ENCODE measurements at regions not wholly inside any gene's neighbourhood (a gene's known extent, or its start where the extent isn't known, plus 50 kb on each side); places are given as distances from the start of the nearest gene placed in this dataset.

DNA sequence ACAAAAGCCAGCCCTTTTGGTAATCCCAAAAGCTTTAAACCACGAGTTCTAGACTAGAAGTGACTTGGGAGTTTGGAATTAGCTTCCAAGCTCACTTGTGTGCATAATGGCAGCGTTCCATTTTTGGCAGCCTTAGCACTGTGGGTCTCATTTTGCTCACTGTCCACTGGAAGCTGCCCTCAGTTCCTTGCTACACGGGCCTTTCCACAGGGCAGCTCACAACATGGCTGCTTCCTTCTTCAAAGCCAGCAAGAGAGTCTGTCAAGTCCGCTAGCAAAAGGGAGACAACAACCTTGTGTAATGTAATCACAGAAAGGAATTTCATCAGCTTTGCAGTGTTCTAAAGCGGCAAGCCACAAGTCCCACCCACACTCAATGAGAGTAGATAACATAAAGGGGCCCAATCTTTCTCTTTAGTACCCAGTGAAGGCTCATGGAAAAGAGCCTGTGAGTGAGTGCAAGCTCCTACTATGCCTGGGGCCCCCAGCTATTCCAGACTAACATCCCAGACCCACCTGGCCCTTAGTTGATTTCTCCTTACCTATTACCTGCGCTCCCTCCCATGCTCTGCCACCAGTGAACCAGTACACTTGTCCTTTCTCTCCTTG lies 168.5 kb upstream of the FOXN2 start:
- DNase-seq = no peak

DNA sequence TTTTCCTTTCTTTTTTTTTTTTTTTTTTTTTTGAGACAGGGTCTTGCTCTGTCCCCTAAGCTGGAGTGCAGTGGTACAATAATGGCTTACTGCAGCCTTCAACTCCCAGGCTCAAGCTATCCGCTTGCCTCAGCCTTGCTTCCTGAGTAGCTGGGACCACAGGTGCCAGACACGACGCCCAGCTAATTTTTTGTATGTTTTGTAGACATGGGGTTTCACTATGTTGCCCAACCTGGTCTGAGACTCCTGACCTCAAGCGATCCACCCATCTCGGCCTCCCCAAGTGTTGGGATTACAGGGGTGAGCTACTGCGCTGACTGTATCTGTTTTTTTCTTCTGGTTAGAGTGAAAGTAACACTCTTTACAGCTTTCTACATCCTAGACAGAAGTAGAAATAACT lies 167.9 kb upstream of the FOXN2 start:
- DNase-seq = no peak

DNA sequence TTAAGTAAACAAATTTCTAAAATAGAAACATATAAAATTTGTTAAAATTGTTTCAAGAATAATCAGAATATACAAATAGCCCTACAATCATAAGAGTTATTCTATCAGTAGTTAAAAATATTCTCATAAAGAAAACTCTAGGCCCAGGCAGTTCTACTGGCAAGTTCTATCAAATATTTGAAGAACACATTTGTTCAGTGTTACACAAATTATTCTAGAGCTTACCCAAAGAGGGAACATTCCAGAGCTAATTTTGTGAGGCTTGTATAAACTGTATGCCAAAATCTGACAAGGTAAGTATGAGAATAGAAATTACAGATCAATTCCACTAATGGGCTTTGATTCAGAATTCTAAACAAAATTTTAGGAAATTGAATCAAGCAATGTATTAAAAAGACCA lies 166.8 kb upstream of the FOXN2 start:
- no peak for DNase-seq

DNA sequence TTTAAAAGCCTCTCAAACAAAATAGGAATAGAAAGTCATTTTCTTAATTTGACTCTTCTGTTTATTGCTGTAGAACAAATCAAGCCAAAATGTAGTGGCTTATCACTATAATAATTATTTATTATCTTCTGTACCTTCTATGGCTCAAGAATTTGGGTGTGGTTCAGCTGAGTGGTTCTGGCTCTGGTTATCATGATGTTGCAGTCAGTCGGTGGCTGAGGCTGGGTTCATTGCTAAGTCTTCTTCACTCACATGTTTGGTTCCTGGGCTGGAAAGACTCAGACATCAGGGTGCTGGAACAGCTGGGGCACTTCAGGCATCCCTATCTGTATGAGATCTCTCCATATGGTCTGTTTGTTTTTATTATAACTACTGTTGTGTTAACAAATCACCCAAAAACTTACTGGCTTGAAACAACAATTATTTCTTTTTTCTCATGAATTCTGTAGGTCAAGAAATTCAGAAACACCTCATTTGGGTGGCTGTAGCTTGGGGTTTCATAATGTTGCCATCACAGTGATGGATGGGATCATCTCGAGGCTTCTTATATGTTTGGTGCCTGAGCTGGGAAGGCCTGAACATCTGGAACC lies 165.5 kb upstream of the FOXN2 start:
- DNase-seq = no peak

DNA sequence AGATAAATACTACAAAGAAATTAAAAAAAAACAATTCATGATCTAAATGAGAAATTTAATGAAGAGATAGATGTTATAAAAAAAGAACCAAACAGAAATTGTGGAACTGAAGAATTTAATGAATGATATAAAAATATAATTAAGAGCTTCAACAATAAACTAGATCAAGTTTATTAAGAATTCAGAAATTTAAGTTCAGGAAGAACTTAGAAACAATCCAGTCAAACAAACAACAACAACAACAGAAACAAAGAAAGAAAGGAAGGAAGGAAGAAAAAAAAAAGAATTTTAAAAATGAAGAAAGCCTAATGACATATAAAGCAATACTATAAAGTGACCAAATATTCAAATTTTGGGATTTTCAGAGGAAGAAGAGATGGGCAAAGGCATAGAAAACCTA lies 157.3 kb upstream of the FOXN2 start:
- no peak for DNase-seq

DNA sequence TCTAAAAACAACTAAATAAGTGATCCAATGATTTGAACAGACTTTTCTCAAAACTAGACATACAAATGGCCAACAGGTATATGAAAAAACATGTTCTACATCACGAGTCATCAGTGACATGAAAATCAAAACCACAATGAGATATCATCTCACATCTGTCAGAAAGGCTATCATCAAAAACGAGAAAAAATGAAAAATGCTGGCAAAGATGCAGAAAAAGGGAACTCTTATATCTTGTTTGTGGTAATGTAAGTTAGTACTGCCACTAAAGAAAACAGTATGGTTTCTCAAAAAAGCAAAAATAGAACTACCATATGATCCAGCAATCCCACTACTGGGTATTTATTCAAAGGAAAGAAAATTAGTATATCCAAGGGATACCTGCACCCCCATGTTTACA lies 152.9 kb upstream of the FOXN2 start:
- no peak for DNase-seq

DNA sequence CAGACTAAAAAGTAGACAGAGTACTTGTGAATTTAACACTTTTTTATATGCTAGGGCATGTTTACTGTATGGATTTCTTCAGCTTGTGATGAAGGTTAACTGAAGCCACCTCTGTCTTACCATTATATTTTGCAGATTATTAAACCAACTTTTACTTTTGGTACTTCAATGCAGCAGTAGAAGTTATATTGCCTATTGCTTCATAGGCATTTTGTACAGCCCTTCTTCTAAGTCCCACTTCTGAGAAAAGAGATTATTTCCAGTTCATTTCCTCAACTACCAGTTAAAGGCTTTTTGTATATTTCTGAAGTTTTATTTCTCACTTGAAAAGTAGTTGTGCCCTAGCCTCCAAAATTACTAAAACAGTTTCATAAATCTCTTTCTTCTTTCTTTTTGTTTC lies 151.7 kb upstream of the FOXN2 start:
- no peak for DNase-seq

DNA sequence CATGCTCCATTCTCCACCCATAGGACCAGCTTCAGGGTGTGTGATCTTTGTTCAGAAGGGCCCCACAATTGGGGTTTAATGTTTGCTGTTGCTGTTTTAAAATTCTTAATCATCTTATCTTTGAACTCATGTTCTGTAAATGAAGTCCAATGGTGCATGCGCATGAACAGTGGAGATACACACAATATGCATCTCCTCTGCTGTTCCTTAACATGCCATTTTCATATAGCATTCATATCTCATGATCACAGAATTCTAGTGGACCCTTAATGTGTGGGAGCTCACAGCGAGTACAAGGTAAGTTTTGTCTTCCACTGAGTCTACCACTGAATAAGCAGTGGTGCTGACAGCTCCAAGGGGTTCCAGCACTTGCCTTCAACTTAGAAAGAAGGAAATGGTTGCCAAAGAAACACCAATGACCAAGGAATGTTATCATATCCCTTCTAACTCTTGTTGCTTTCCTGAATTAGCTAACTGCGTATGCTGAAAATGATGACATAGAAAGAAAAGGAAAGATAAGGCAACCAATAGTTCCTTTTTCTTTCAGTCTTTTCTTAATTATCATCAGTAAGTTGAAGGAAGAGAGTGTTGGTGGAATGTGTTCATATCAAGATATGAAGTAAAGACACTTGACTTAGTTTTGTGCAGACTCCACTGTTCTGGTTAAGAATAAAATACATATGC lies 149.3 kb upstream of the FOXN2 start:
- no peak for DNase-seq

DNA sequence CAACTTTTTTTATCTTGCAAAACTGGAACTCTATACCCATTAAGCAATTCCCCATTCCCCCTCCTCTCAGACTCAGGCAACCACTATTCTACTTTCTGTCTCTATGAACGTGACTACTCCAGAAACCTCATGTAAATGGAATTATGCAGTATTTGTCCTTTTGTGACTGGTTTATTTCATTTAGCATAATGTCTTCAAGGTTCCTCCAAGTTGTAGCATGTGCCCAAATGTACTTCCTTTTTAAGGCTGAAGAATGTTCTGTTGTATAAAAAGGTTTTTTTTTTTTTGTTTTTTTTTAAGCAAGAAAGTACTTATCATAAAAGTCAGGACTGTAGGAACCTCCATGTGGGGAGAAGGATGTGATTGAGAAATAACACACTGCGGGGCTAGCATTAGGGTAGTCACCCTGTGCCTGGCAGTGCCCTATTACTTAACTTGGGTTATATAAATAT lies 145.3 kb upstream of the FOXN2 start:
- no peak for DNase-seq

DNA sequence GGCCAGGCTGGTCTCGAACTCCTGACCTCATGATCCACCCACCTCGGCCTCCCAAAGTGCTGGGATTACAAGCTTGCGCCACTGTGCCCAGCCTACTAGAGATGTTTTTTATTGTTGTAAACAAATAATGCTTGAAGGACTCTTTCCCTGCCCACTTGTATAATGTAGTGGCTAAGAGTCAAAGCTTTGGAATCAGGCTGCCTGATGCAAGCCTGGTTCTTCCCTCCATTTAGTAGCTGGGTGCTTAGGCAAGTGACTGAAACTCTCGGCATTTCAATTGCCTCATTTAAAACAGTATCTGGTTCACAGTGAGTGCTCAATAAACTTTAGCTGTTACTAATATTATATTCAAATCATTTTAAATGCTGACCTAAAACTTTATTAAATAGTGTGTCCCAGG lies 144.2 kb upstream of the FOXN2 start:
- no peak for DNase-seq

DNA sequence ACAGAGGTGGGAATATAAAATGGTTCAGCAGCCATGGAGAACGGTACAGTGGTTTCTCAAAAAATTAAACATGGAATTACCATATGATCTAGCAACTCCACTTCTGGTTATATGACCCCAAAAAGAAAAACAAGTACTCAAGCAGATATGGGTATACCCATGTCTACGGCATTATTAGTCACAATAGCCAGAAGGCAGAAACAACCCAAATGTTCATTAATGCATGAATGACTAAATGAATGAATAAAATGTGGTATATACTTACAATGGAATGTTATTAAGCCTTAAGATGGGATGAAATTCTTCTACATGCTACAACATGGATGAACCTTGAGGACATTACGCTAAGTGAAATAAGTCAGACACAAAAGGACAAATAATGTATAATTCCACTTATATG lies 141.3 kb upstream of the FOXN2 start:
- no peak for DNase-seq

DNA sequence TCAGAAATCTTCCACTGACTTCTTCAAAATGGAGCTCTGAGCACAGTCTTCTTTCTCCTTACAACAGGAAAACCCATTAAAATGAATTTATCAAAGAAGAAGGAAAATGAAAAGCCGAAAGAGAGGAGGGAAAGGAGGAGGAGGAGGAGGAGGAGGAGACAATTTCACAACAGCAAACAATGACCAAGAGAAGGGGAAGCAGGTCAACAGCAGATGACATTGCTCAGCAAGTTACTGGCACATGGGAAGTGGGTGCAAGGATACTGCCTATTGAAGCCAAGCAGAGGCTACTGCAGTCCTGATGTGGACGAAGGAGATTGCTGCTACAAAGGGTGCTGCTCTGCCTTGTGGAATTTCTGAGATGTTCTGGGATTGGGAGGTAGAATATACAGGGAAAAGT lies 140.0 kb upstream of the FOXN2 start:
- DNase-seq = no peak

DNA sequence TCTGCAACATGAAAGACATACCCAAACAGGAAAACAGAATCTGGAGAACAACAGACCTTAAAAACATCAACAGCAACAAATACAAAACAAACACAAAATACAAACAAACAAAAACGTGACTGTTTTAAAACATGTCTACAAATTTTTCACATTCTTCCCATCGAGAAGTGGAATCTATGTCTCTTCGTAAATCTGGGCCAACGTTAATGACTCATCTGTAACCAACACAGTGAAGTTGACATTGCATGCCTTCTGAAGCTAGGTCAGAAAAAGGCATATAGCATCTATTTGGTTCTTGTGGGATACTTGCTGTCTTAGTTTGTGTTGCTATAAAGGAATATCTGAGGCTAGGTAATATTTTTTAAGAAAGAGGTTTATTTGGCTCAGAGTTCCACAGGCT lies 139.2 kb upstream of the FOXN2 start:
- no peak for DNase-seq

DNA sequence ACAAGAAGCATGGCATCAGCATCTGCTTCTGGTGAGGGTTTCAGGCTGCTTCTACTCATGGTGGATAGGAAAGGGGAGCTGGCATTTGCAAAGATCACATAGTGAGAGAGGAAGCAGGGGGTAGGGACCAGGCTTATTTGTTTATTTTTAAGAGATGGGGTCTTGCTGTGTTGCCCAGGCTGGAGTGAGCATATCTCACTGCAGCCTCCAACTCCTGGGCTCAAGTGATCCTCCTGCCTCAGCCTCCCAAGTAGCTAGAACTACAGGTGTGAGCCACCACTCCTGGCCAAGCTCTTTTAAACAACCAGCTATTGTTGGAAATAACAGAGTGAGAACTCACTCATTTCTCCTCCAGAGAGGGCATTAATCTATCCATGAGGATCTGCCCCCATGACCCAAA lies 138.8 kb upstream of the FOXN2 start:
- DNase-seq = no peak

DNA sequence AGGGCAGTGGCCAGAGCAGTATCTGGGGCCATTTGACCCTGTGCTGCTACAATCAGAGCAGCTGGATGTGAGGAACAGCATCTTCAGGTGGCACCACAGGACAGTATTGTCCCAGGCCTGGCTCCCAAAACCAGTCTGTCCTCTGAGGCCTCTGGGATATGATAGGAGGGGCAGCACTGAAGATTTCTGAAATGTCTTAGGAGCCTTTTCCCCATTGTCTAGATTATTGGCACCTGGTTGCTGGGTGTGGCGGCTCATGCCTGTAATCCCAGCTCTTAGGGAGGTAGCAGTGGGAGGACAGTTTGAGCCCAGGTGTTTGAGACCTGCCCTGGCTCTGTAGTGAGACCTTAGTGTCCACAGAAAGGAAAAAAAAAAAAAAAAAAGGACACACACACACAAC lies 137.6 kb upstream of the FOXN2 start:
- no peak for DNase-seq

DNA sequence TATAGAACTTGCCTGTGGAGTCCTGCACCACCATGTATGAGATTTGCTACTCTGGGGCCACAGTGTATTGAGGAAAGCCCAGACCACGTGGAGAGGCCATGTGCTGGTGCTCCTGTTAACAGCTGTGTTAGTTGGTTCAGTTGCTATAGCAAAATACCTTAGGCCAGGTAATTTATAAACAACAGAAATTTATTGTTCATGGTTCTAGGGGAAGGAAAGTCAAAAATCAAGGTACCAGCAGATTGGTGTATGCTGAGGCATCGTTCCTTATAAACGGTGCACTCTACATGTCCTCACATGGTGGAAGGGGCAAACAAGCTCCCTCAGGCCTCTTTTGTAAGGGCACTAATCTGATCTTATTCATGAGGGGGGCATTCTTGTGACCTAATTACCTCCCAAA lies 135.9 kb upstream of the FOXN2 start:
- no peak for DNase-seq

DNA sequence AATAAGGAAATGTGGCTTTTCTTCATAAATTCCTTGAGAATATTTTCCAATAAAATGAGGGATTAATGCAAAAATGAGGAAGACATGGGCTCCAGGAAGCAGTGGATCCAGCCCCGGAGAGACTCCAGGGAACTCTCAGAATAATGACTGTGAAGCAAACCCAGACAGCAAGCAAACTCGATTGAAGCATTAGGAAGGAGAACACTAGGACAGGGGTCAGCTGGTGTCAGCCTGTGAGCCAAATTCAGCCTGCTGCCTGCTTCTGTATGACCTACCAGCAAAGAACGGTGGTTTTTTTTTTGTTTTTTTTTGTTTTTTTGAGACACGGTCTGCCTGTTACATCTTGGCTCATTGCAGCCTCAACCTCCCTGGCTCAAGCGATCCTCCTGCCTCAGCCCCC lies 133.9 kb upstream of the FOXN2 start:
- no peak for DNase-seq

DNA sequence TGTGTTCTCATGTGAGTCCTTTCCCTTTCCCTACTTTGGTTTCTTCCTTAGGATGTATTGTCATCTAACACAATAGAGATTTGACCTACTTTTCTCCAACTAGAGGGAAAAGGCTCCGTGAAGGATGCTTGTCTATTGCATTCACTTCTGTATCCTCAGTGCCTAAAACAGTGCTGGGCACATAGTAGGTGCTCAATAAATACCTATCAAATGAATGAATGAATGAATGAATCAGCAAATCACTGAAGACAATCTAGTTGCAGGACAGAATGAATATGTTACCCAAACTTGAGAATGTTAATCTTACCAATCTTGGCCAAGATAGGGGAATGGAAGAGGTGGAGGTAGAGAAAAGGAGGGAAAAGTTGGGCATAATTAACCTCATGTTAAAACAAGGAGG lies 131.2 kb upstream of the FOXN2 start:
- DNase-seq = no peak

DNA sequence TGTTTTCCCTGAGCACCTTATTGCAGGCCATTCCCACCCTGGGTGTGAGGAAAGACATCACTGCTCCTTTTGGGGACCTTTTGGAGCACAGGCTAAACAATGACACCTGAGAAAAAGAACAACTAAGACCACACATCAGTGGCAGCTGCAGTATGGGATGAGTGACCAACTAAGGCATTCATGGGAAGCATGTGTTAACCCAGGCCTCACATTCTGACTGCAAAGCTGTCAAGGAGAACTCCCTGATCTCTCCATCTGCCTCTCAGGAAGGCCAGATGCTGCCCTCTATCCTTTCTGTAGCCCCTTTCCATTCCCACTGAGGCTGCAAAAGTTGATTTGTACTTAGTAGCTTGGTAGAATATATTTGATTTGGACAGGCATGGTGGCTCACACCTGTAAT lies 130.5 kb upstream of the FOXN2 start:
- DNase-seq = no peak

DNA sequence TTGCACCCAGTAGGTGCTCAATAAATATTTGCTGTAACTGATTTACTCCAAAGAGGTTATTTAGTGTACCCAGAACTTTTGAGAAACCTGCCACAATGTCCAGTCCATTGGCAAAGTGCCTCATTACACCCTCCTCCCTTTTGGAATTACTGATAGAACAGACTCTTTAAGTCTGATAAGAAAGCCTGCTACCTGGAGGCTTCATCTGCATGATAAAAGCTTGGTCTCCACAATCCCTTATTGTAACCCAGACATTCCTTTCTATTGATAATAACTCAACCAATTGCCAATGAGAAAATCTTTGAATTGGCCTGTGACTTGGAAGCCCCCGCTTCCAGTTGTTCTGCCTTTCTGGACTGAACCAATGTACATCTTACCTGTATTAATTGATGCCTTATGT lies 127.0 kb upstream of the FOXN2 start:
- DNase-seq = no peak

DNA sequence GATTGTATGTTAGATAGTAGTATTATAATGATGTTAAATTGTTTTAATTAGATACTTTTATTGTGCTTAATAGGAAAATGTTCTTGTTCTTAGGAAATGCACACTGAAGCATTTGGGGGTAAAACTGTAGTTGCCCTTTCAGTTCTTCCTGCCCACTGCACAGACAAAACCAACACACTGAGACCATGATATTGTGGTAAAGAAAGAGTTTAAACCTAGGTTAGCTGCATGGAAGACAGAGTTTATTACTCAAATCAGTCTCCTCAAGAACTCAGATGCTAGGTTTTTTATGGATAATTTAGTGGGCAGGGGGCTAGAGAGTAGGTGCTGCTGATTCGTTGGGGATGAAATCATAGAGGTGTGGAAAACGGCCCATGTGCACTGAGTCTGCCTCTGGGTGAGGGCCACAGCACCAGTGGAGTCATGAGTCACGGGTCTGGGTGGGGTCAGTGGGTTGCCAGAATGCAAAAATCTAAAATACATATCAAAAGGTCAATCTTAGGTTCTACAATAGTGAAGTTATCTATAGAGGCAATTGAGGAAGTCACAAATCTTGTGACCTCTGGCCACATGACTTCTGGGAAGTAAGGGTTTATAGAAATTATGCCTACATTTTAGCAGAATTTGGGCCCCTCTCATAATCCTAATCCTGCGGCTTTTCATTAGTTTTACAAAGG lies 124.8 kb upstream of the FOXN2 start:
- no peak for DNase-seq

DNA sequence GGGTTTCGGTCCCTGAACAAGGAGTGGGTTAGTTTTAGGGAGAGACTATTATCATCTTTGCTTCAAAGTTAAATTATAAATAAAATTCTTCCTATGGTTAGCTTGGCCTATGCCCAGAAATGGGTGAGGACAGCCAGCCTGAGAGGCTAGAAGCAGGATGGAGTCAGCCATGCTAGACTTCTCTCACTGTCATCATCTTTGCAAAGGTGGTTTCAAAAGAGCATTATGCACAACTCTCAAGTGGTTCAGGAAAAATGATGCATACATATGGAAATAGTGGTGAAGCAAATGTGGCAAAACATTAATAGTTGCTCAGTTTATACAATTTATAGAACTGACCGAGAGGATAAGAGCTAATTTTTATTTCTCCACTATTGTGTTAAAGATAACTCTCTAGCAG lies 124.3 kb upstream of the FOXN2 start:
- no peak for DNase-seq

DNA sequence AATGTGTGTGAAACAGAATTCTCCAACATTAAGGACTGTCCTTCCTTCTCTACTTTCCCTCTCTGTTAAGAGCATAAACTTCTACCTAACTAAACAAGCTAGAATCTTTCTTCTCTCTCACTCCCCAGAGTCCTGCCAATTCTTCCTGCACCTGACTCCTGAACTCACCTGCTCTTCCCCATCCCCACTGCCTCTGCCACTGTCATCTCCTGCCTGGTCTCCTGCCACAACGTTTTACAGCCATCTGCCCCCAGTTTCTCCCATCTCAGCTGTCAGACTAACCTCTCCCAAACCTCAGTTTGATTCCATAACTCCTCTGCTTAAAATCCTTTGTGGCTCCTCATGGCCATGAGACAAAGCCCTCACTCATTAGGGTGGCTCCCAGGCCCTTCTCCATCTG lies 119.8 kb upstream of the FOXN2 start:
- no peak for DNase-seq

DNA sequence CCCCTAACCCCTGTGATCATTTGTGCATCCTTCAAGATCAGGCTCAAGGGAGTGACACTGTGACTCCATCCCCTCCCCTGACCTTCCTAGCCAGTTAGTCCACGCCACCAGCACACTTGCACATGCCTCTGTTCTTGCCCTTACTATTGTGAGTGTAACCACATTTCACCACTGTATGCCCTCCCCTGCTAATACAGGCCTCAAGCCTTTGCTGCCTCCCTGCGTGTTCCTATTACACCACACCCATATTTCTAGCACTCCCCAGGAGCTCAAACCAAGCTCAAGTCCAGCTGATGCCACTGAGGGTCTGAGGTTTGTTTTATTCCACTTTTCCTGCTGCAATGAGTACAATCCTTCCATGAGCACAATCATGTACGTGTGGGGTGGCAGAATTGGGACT lies 119.3 kb upstream of the FOXN2 start:
- no peak for DNase-seq
